Testis (tissue), 2 donors: ENCODE measurements at regions not wholly inside any gene's neighbourhood (a gene's known extent, or its start where the extent isn't known, plus 50 kb on each side); places are given as distances from the start of the nearest gene placed in this dataset.

ENCODE experiments used
- CTCF ChIP-seq, 3 experiments: fragments of 450-650 bp in 2 of 3; fragments of 200-600 bp in 1 of 3; sonication (generic) in 1 of 3; IDR thresholded peaks; one replicate each; pipeline ENCODE4 v1.5.1; 2016 to 2019; ENCODE audit warnings: antibody characterized with exemption in 3 of 3, mild to moderate bottlenecking in 2 of 3, moderate library complexity in 1 of 3
- POLR2A ChIP-seq: fragments of 450-650 bp; IDR thresholded peaks from one replicate; pipeline ENCODE4 v1.6.1; 2017; ENCODE audit warnings: antibody characterized with exemption, mild to moderate bottlenecking, moderate library complexity

- TF ChIP-seq CTCF (IDR thresholded peaks at IDR 0.05) (no peak), POLR2A (no peak)
Observed at GRCh38 chr20:50329981-50330503, 139.4 kb downstream of the CEBPB start.
